ENCODE measurements at regions not wholly inside any gene's neighbourhood (a gene's known extent, or its start where the extent isn't known, plus 50 kb on each side); places are given as distances from the start of the nearest gene placed in this dataset.

GRCh38 chr2:220512419-220512818, 885.0 kb downstream of the SLC4A3 start:
- no peak overlapping the region for H3K4me3 ChIP-seq
- no peak for DNase-seq (ENCODE audit: low spot score in 2 of 2)
- no peaks in the 10 kb centered on the region for H3K4me1 ChIP-seq
- no peak overlapping the region for H3K27ac ChIP-seq
- intact Hi-C loops (cut with DNase I) = no loop called here
- TF ChIP-seq CTCF (IDR thresholded peaks at IDR 0.05) = no peak
- no peaks in the 10 kb centered on the region for H3K36me3 ChIP-seq
- no peaks in the 10 kb centered on the region for H3K9me3 ChIP-seq
- no peaks in the 10 kb centered on the region for H3K27me3 ChIP-seq

- no peak for TF ChIP-seq CTCF (IDR thresholded peaks at IDR 0.05)
- H3K4me1 ChIP-seq = no peaks in the 10 kb centered on the region
- H3K36me3 ChIP-seq = no peaks in the 10 kb centered on the region
- no peaks in the 10 kb centered on the region for H3K9me3 ChIP-seq
- H3K4me3 ChIP-seq = no peak overlapping the region
- DNase-seq (ENCODE audit: low spot score in 2 of 2) = no peak
- no peaks in the 10 kb centered on the region for H3K27me3 ChIP-seq
- intact Hi-C loops (cut with DNase I) = no loop called here
- H3K27ac ChIP-seq = no peak overlapping the region
Observed at GRCh38 chr2:220513573-220514288, 886.3 kb downstream of the SLC4A3 start.

GRCh38 chr2:220521551-220521950, 894.1 kb downstream of the SLC4A3 start:
- Histone ChIP-seq H3K9me3 (no peaks in the 10 kb centered on the region), H3K27me3 (no peaks in the 10 kb centered on the region), H3K27ac (no peak overlapping the region), H3K36me3 (no peaks in the 10 kb centered on the region), H3K4me3 (no peak overlapping the region), H3K4me1 (no peaks in the 10 kb centered on the region)
- intact Hi-C loops (cut with DNase I) = no loop called here
- DNase-seq (ENCODE audit: low spot score in 2 of 2) = no peak
- TF ChIP-seq CTCF (IDR thresholded peaks at IDR 0.05) = no peak

- intact Hi-C loops (cut with DNase I) = no loop called here
- no peak overlapping the region for H3K4me3 ChIP-seq
- no peak for DNase-seq (ENCODE audit: low spot score in 2 of 2)
- H3K4me1 ChIP-seq = peaks cover 0 to 2% of the 10 kb centered on the region in 2 donors
- no peak for TF ChIP-seq CTCF (IDR thresholded peaks at IDR 0.05)
- H3K27me3 ChIP-seq = no peaks in the 10 kb centered on the region
- no peaks in the 10 kb centered on the region for H3K9me3 ChIP-seq
- no peaks in the 10 kb centered on the region for H3K36me3 ChIP-seq
- H3K27ac ChIP-seq = no peak overlapping the region
Observed at GRCh38 chr2:220528180-220528675, 900.8 kb downstream of the SLC4A3 start.

GRCh38 chr2:220531216-220531615, 903.8 kb downstream of the SLC4A3 start:
- no peaks in the 10 kb centered on the region for H3K27me3 ChIP-seq
- DNase-seq (ENCODE audit: low spot score in 2 of 2) = no peak
- H3K9me3 ChIP-seq = no peaks in the 10 kb centered on the region
- intact Hi-C loops (cut with DNase I) = no loop called here
- no peak overlapping the region for H3K27ac ChIP-seq
- no peak for TF ChIP-seq CTCF (IDR thresholded peaks at IDR 0.05)
- H3K4me1 ChIP-seq = peaks cover 0 to 2% of the 10 kb centered on the region in 2 donors
- H3K4me3 ChIP-seq = no peak overlapping the region
- no peaks in the 10 kb centered on the region for H3K36me3 ChIP-seq

Data from ascending aorta (tissue), 2 donors.